NCI-H526 (cell line): ENCODE measurements at regions not wholly inside any gene's neighbourhood (a gene's known extent, or its start where the extent isn't known, plus 50 kb on each side); places are given as distances from the start of the nearest gene placed in this dataset.

Experiments
- DNase-seq, 2 experiments: peaks; one replicate each; lab custom pipeline; 2025; lab: John Stamatoyannopoulos, UW

DNA sequence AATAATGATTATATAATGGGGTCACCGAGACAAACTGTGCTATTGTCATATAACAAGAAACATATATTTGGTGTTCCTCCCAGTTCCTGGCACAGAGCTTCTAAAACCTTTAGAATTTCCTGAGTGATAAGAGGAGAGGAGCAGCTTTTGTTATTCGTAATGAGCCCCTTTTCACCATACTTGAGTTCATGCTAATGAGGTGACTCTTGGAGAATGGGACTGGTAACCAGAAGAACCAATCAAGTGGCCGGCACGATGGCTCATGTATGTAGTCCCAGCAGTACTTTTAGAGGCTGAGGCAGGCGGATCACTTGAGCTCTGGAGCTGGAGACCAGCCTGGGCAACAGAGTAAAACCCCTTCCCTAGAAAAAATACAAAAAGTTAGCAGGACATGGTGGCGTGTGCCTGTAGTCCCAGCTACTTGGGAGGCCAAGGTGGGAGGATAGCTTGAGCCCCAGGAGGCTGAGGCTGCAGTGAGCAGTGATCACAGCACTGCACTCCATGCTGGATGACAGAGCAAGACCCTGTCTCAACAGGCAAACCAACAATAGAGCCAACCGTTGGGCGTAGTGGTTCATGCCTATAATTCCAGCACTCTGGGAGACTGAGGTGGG lies 62.7 kb upstream of the FTH1 start:
- DNase-seq: no peak

DNA sequence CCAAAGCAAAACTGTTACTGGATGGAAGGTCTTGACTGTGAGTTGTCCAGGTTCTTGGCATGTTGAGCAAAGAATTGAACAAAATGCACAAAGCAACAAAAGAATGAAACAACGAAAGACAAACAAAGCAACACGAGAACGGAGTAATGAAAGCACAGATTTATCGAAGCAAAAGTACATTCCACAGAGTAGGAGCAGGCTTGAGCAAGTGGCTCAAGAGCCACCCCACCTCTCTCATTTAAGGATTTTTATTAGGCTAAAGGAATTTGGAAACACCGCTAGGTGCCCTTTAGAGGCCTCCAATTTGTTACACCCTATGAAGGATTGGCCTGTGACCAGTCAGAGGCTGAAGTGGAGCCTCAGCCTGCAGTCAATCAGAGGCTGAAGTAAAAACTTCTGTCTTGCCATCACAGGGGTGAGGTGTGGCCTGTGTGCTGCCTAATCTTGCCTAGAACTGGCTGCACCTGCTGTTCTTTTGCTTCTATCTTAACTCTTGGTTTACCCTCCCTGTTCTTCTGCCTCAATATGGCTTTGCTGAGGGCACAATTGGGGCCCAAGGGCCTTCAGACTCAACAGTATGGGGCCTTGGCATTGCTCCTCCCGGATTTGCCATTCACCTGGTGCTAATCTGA lies 59.4 kb upstream of the FTH1 start:
- no peak for DNase-seq

DNA sequence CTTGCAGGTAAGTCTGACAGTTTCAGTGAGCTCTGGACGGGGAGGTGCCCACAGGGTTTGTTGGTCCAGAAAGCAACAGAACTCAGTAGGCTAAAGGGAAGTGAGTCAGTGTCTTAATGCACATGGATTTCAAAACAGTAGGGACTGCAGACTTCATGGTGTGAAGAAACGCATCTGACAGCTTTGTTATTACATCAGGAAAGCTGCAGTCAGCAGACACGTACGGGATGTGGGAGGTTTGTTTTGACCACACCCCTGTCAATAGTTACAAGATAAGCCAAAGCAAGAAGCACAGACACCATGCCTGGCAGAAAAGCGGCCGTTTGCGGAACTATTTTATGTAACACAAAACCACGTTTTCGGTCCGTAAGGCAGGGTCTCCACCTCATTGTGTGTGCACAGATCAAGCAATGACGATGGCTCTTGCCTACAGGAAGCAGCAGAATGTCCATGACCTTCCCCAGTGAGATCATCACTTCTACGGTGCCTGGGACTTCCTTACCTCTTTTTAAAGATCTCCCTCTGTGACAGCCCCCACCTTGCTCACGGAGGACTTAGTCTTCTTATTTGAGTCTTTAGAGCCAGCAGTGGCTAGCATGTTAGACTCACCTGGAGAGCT lies 58.2 kb upstream of the FTH1 start:
- DNase-seq: no peak

DNA sequence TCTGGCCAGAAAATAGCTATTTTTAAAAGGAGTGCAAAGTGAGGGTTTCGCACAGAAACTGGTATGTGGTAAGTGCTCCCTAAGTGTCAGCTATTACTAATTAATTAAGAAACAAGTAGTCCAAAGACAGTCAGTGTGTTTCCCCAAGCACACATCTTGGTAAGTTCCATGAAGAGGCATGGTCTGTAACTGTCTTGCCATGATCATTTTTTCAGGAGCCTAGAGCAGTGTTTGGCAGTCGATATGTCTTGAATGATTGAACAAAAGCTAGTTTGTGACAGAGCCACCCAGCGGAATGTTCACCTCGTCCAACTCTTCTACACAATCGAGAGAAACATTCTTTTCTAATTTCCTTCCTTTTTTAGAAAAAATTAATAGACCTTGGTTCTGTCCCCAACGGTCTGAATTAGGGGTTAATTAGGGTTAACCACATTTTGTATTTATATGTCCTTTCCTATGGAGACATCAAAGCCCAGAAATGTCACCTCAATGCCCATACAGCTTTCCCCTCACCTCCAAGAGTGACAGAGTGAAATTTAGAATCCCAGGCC lies 57.6 kb upstream of the FTH1 start:
- DNase-seq: no peak

GRCh38 chr11:62022211-62022610 lies 54.8 kb upstream of the FTH1 start:
- no peak for DNase-seq

DNA sequence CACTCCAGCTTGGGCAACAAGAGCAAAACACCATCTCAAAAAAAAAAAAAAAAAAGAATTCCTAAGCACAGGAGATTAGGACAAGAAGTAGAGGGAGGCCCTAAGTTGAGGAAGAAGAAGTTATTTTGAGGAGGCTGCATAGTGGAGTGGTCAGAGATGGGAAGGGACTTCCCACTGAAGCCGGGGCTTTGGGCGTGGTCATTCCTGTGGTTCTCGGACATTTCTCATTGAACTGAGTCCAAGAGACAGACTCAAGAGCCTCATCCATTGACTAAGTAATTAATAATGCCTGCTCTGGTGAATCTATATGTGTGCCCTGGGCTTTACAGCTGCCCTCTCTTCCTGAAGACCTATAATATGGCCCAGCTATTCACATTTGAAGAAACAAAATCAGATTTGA lies 53.2 kb upstream of the FTH1 start:
- DNase-seq: no peak

DNA sequence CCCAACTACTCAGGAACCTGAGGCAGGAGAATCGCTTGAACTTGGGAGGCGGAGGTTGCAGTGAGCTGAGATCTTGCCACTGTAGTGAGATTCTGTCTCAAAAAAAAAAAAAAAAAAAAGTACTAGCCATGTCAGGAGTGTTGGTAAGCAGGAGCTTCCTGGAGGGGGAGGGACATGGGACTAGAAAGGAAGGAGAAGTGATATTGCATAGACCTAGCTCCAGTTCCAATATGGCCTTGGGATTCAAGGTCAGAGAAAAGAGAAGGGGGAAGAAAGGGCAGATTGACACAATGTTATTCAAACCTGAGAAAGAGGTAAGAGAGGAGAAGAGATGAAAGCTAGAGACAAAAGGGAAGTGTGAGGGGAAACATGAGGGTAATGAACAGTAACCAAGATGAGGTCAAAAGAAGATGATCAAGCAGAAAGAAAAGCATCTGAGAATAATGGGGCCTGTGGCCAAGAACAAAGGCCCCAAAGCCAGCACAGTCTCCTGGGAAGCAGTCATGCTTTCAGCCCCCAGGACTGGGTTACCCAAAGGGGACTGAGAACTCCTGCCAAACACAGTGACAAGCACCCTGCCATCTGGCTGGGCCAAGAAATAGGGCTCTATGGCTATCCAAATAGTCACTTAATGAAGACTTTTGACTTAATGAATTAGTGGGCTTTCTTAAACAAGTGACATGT lies 51.7 kb upstream of the FTH1 start:
- DNase-seq: no peak

DNA sequence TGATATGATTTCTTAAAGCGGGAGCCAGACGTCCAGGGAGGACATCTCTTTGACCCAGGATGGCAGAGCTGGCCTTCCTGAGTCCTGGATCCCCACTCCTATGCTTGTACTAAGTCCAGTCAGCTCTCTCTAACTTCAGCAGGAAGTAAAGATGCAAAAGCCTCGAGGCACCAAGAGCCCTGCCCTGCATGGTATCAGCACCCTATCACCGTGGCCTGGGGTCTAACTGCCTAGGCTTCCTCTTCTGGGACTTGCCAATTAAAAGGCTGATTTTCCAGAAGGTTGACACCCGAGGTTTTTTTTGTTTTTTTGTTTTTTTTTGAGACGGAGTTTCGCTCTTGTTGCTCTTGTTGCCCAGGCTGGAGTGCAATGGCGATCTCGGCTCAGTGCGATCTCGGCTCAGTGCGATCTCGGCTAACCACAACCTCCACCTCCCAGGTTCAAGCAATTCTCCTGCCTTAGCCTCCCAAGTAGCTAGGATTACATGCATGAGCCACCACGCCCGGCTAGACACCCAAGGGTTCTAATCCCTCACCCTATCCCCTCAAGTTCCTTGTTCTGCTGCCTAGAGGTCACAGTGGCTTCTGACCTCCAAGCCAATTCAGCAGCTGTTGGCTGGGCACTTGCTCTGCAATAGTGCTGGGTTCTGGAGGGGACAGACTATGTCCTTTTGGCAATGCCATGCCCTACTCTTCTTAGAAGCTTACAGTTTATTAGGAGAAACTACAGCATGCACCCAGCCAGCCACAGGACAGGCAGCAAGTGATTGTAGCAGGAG lies 50.6 kb upstream of the FTH1 start:
- DNase-seq: no peak
